Panc1 (cell line): ENCODE measurements at regions not wholly inside any gene's neighbourhood (a gene's known extent, or its start where the extent isn't known, plus 50 kb on each side); places are given as distances from the start of the nearest gene placed in this dataset.

Experiments used
- ATAC-seq: fragments of 200-7000 bp; cut with Tn5 transposase; 2 replicates; pipeline ENCODE4 v1.9.1; 2020; ENCODE audit warnings: mild to moderate bottlenecking, moderate library complexity
- BruUV-seq: library from RNA; stranded (reverse); fragments of 400-500 nt; replicated peaks from 2 replicates; lab custom pipeline; 2021; lab: Mats Ljungman, UMichigan
- CTCF ChIA-PET: fragments of 300-600 bp; sonication (Branson Sonifier 250); formaldehyde crosslinking; loops from one replicate; lab custom pipeline; 2022; ENCODE audit warnings: antibody characterized with exemption; lab: Charles Lee
- POLR2A ChIA-PET: fragments of 300-600 bp; sonication (Branson Sonifier 250); formaldehyde crosslinking; loops from one replicate; lab custom pipeline; 2022; ENCODE audit warnings: antibody characterized with exemption; lab: Charles Lee
- DNase-seq: peaks from one replicate; pipeline ENCODE4 v3.0.0-alpha.2; 2010; ENCODE audit warnings: low read depth, low spot score
- H3K27ac ChIP-seq: 2 replicates; pipeline ENCODE4 v1.5.1; 2011; ENCODE audit warnings: mild to moderate bottlenecking, low read length, inconsistent platforms
- H3K27me3 ChIP-seq: fragments of 200-500 bp; sonication (Bioruptor generic); 2 replicates; pipeline ENCODE4 v1.6.0; 2014; ENCODE audit warnings: low read length, inconsistent platforms; ENCODE audit not compliant: control insufficient read depth, insufficient read depth
- H3K36me3 ChIP-seq: fragments of 200-500 bp; sonication (Bioruptor generic); 2 replicates; pipeline ENCODE4 v1.5.1; 2014; ENCODE audit warnings: inconsistent platforms, mild to moderate bottlenecking, low read length, moderate library complexity; ENCODE audit not compliant: control insufficient read depth, insufficient read depth
- H3K4me1 ChIP-seq: 2 replicates; pipeline ENCODE4 v1.5.1; 2011; ENCODE audit warnings: inconsistent platforms, mild to moderate bottlenecking, low read length, moderate library complexity; ENCODE audit not compliant: control insufficient read depth, insufficient read depth
- H3K4me3 ChIP-seq, 2 experiments: 2 replicates each; pipeline ENCODE4 v1.5.1; 2011 to 2012; ENCODE audit warnings: low read depth in 2 of 2, low read length in 2 of 2, mild to moderate bottlenecking in 2 of 2, inconsistent platforms in 1 of 2, moderate library complexity in 1 of 2
- H3K9me3 ChIP-seq: fragments of 200-500 bp; sonication (Bioruptor generic); 2 replicates; pipeline ENCODE4 v1.5.1; 2014; ENCODE audit warnings: low read depth, mild to moderate bottlenecking, inconsistent platforms, low read length, moderate library complexity; ENCODE audit not compliant: control insufficient read depth, insufficient read depth
- POLR2AphosphoS5 ChIP-seq: IDR thresholded peaks from 2 replicates; pipeline ENCODE4 v1.6.1; 2012; ENCODE audit warnings: mild to moderate bottlenecking, low read depth, low read length, moderate library complexity
- SIN3A ChIP-seq: IDR thresholded peaks from 2 replicates; pipeline ENCODE4 v1.6.1; 2012; ENCODE audit warnings: low read depth, mild to moderate bottlenecking, low read length, moderate library complexity, borderline replicate concordance; ENCODE audit not compliant: insufficient read depth
- TCF7L2 ChIP-seq: IDR thresholded peaks from 2 replicates; pipeline ENCODE4 v1.6.1; 2011; ENCODE audit warnings: mild to moderate bottlenecking, low read depth, low read length, inconsistent platforms
- in situ Hi-C: cut with HindIII; loops from 2 replicates; pipeline ENCODE4 v1.10.0; 2016; ENCODE audit warnings: low sequenced_read_pairs, low pct_unique_long_range_greater_than_20kb
- intact Hi-C: fragments of 100-400 bp; cut with micrococcal nuclease; formaldehyde crosslinking; loops from one replicate; pipeline ENCODE4 v1.10.0; 2022; ENCODE audit not compliant: unreplicated experiment
- TF ChIP-seq, protein P1 (sequence below), 2 experiments: IDR thresholded peaks; 2 replicates each; pipeline ENCODE4 v1.6.1; 2011 to 2012; ENCODE audit warnings: low read depth in 2 of 2, control low read depth in 1 of 2, low read length in 1 of 2, mild to moderate bottlenecking in 1 of 2, moderate library complexity in 1 of 2; ENCODE audit not compliant: insufficient read depth in 1 of 2
- TF ChIP-seq, protein P2 (sequence below): fragments of 450-650 bp; IDR thresholded peaks from 2 replicates; pipeline ENCODE4 v1.5.1; 2017; ENCODE audit warnings: mild to moderate bottlenecking

DNA sequence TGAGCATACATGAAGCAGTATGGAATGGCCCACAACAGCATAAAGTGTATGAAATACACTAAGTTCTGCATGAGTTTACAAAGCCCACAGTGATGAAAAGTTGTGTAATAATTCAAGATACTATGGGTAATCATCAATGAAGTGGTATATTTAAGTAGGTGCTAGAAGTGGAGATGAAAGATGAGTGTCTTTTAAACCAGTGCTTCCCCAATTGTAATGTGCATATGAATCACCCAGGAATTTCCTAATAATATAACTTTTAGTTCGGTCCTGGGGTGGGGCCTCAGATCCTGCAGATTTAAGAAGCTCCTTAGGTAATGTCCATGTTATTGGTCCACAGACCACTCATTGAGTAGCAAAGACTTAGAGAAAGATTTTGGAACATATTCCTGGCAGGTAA, 184.9 kb downstream of the DUSP10 start:
- no TSS peak for BruUV-seq
- ChIA-PET POLR2A (no interaction called here), CTCF (no interaction called here)
- ATAC-seq (no peak), DNase-seq (no peak)
- intact Hi-C loops (no loop called here), in situ Hi-C loops (no loop called here)
- H3K36me3 ChIP-seq = no peaks in the 10 kb centered on the region
- H3K27me3 ChIP-seq = no peaks in the 10 kb centered on the region; the same call in 1 of the 2 replicates
- no peaks in the 10 kb centered on the region for H3K4me1 ChIP-seq
- no peak overlapping the region for H3K4me3 ChIP-seq
- H3K9me3 ChIP-seq = no peaks in the 10 kb centered on the region
- TF ChIP-seq TCF7L2 (no peak), SIN3A (no peak), POLR2AphosphoS5 (no peak)
- H3K27ac ChIP-seq = no peak overlapping the region

DNA sequence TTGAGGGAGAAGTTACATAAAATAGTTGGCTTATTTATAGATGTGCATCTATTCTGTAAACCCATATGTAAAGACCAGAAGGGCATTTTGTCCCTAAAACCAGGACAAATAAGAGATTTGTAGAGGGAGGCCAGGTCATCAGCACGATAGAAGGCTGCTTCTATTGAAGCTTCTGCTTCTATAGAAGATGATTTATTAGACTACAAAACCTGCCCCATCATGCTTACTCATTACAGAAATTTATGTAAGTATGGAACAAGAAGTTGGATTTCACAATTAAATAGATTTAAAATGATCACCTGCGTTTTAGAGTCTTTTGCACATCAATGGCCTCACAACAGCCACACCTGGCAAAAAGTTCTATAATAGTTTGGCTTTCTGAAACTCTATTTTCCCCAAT, 183.5 kb downstream of the DUSP10 start:
- ATAC-seq (no peak), DNase-seq (no peak)
- TF ChIP-seq POLR2AphosphoS5 = no peak
- TF ChIP-seq, protein P1, sequence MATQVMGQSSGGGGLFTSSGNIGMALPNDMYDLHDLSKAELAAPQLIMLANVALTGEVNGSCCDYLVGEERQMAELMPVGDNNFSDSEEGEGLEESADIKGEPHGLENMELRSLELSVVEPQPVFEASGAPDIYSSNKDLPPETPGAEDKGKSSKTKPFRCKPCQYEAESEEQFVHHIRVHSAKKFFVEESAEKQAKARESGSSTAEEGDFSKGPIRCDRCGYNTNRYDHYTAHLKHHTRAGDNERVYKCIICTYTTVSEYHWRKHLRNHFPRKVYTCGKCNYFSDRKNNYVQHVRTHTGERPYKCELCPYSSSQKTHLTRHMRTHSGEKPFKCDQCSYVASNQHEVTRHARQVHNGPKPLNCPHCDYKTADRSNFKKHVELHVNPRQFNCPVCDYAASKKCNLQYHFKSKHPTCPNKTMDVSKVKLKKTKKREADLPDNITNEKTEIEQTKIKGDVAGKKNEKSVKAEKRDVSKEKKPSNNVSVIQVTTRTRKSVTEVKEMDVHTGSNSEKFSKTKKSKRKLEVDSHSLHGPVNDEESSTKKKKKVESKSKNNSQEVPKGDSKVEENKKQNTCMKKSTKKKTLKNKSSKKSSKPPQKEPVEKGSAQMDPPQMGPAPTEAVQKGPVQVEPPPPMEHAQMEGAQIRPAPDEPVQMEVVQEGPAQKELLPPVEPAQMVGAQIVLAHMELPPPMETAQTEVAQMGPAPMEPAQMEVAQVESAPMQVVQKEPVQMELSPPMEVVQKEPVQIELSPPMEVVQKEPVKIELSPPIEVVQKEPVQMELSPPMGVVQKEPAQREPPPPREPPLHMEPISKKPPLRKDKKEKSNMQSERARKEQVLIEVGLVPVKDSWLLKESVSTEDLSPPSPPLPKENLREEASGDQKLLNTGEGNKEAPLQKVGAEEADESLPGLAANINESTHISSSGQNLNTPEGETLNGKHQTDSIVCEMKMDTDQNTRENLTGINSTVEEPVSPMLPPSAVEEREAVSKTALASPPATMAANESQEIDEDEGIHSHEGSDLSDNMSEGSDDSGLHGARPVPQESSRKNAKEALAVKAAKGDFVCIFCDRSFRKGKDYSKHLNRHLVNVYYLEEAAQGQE (IDR thresholded peaks at IDR 0.05; ENCODE audit: insufficient read depth in 1 of 2, low read depth in 2 of 2, low read length in 1 of 2) = no peak
- no peak for TF ChIP-seq TCF7L2
- no peak for TF ChIP-seq SIN3A
- TF ChIP-seq, protein P2, sequence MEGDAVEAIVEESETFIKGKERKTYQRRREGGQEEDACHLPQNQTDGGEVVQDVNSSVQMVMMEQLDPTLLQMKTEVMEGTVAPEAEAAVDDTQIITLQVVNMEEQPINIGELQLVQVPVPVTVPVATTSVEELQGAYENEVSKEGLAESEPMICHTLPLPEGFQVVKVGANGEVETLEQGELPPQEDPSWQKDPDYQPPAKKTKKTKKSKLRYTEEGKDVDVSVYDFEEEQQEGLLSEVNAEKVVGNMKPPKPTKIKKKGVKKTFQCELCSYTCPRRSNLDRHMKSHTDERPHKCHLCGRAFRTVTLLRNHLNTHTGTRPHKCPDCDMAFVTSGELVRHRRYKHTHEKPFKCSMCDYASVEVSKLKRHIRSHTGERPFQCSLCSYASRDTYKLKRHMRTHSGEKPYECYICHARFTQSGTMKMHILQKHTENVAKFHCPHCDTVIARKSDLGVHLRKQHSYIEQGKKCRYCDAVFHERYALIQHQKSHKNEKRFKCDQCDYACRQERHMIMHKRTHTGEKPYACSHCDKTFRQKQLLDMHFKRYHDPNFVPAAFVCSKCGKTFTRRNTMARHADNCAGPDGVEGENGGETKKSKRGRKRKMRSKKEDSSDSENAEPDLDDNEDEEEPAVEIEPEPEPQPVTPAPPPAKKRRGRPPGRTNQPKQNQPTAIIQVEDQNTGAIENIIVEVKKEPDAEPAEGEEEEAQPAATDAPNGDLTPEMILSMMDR = no peak
- Histone ChIP-seq H3K36me3 (no peaks in the 10 kb centered on the region), H3K4me1 (no peaks in the 10 kb centered on the region), H3K27ac (no peak overlapping the region), H3K27me3 (no peaks in the 10 kb centered on the region; the same call in 1 of the 2 replicates), H3K9me3 (no peaks in the 10 kb centered on the region), H3K4me3 (no peak overlapping the region)
- no TSS peak for BruUV-seq
- intact Hi-C loops = no loop called here
- ChIA-PET CTCF (no interaction called here), POLR2A (no interaction called here)
- in situ Hi-C loops = no loop called here

DNA sequence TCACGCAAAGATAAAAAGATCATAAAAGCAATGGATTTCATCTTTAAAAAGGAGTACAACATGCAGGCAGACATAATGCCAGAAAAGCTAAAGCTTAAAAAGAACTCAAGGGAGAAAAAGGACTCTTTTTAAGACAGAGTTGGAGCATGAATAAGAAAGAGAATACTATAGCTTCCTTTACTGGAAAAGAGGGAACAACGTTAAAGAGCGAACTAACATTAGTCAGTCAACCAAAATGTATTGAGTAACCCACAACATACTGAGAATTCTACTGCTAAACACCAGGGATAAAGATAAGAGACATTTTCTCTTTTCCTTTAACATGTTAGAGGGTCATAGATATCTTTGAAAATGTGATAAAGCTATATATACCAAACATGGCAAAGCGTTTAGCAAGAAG, 182.0 kb downstream of the DUSP10 start:
- BruUV-seq = no TSS peak
- ATAC-seq (no peak), DNase-seq (no peak)
- in situ Hi-C loops (no loop called here), intact Hi-C loops (no loop called here)
- POLR2A ChIA-PET = no interaction called here
- Histone ChIP-seq H3K4me1 (no peaks in the 10 kb centered on the region), H3K27ac (no peak overlapping the region), H3K27me3 (no peaks in the 10 kb centered on the region; the same call in 1 of the 2 replicates), H3K9me3 (no peaks in the 10 kb centered on the region), H3K4me3 (no peak overlapping the region), H3K36me3 (no peaks in the 10 kb centered on the region)
- TF ChIP-seq, protein P2 = no peak
- TF ChIP-seq SIN3A (no peak), POLR2AphosphoS5 (no peak), TCF7L2 (no peak)
- TF ChIP-seq, protein P1 (IDR thresholded peaks at IDR 0.05; ENCODE audit: insufficient read depth in 1 of 2, low read depth in 2 of 2, low read length in 1 of 2) = no peak
- CTCF ChIA-PET = no interaction called here
